Gastroesophageal sphincter (tissue), 4 donors: ENCODE measurements at regions not wholly inside any gene's neighbourhood (a gene's known extent, or its start where the extent isn't known, plus 50 kb on each side); places are given as distances from the start of the nearest gene placed in this dataset.

Source experiments
- ATAC-seq: fragments of 150-250 bp; one replicate; pipeline ENCODE4 v1.9.1; 2016; ENCODE audit warnings: mild to moderate bottlenecking, moderate library complexity
- H3K27ac ChIP-seq, 4 donors: fragments of 200-600 bp; sonication (generic) in 3 of 4; 1 replicate in 3 of 4; 2 replicates in 1 of 4; pipeline ENCODE4 v1.5.1; 2016 to 2019
- H3K27me3 ChIP-seq: fragments of 200-600 bp; sonication (generic); one replicate; pipeline ENCODE4 v1.5.1; 2019
- H3K36me3 ChIP-seq, 2 donors: fragments of 200-600 bp; sonication (generic); one replicate each; pipeline ENCODE4 v1.5.1; 2019; ENCODE audit warnings: control low read depth in 1 of 2
- H3K4me1 ChIP-seq, 3 donors: fragments of 200-600 bp; sonication (generic); 1 replicate in 2 of 3; 2 replicates in 1 of 3; pipeline ENCODE4 v1.5.1; 2016 to 2019; ENCODE audit warnings: control low read depth in 2 of 3
- H3K4me3 ChIP-seq, 2 donors: fragments of 200-600 bp; sonication (generic); one replicate each; pipeline ENCODE4 v1.5.1; 2019; ENCODE audit warnings: mild to moderate bottlenecking in 1 of 2, moderate library complexity in 1 of 2
- H3K9me3 ChIP-seq, 3 donors: fragments of 200-600 bp; sonication (generic); one replicate each; pipeline ENCODE4 v1.5.1; 2017 to 2019; ENCODE audit warnings: control low read depth in 2 of 3
- CTCF ChIP-seq, 4 experiments: fragments of 200-600 bp in 2 of 4; fragments of 450-650 bp in 2 of 4; sonication (generic) in 1 of 4; IDR thresholded peaks; one replicate each; pipeline ENCODE4 v1.5.1; 2017 to 2019; ENCODE audit warnings: antibody characterized with exemption in 4 of 4, mild to moderate bottlenecking in 2 of 4, moderate library complexity in 2 of 4
- EP300 ChIP-seq: sonication (generic); formaldehyde crosslinking; IDR thresholded peaks from one replicate; pipeline ENCODE4 v1.6.1; 2017; ENCODE audit warnings: antibody characterized with exemption, mild to moderate bottlenecking
- POLR2A ChIP-seq, 2 donors: fragments of 450-650 bp; IDR thresholded peaks; one replicate each; pipeline ENCODE4 v1.6.1; 2017; ENCODE audit warnings: antibody characterized with exemption in 2 of 2, mild to moderate bottlenecking in 2 of 2, moderate library complexity in 1 of 2
- POLR2AphosphoS5 ChIP-seq: sonication (generic); formaldehyde crosslinking; IDR thresholded peaks from one replicate; pipeline ENCODE4 v1.6.1; 2017; ENCODE audit warnings: antibody characterized with exemption
- WGBS, 2 donors: methylation state at CpG; one replicate each; pipeline ENCODE4 v1.1.5; 2018; ENCODE audit warnings: low coverage in 1 of 2; 5-methylcytosine and 5-hydroxymethylcytosine counted together

GRCh38 chr5:61991866-61992265 is 314.1 kb upstream of the KIF2A start:
- WGBS, 2 donors, result 47 to 55% methylated on average over 2 of the region's 2 CpGs

GRCh38 chr5:61993295-61993927 is 312.6 kb upstream of the KIF2A start:
- no peak overlapping the region for H3K4me3 ChIP-seq
- H3K4me1 ChIP-seq, result no peaks in the 10 kb centered on the region
- WGBS, 2 donors, result 56 to 63% methylated on average over 6 to 7 of the region's 7 CpGs
- TF ChIP-seq CTCF (IDR thresholded peaks at IDR 0.05), result no peak
- TF ChIP-seq POLR2A (IDR thresholded peaks at IDR 0.05), result no peak
- no peak for TF ChIP-seq POLR2AphosphoS5
- no peak for TF ChIP-seq EP300
- no peaks in the 10 kb centered on the region for H3K9me3 ChIP-seq
- H3K27me3 ChIP-seq, result no peaks in the 10 kb centered on the region
- no peaks in the 10 kb centered on the region for H3K36me3 ChIP-seq
- ATAC-seq, result no peak
- H3K27ac ChIP-seq, result no peak overlapping the region

More at GRCh38 chr5:61991866-61992265, 314.1 kb upstream of the KIF2A start:
- no peak for ATAC-seq
- no peaks in the 10 kb centered on the region for H3K27me3 ChIP-seq
- no peak overlapping the region for H3K27ac ChIP-seq
- H3K9me3 ChIP-seq, result peaks cover 0 to 2% (median 0%) of the 10 kb centered on the region in 3 donors
- H3K4me1 ChIP-seq, result no peaks in the 10 kb centered on the region
- H3K4me3 ChIP-seq, result no peak overlapping the region
- no peaks in the 10 kb centered on the region for H3K36me3 ChIP-seq
- TF ChIP-seq POLR2A (IDR thresholded peaks at IDR 0.05) (no peak), EP300 (no peak), CTCF (IDR thresholded peaks at IDR 0.05) (no peak), POLR2AphosphoS5 (no peak)

- WGBS, 2 donors, result 29 to 45% methylated on average over 1 of the region's 1 CpG
- H3K4me1 ChIP-seq, result no peaks in the 10 kb centered on the region
- no peaks in the 10 kb centered on the region for H3K27me3 ChIP-seq
- H3K4me3 ChIP-seq, result no peak overlapping the region
- no peaks in the 10 kb centered on the region for H3K36me3 ChIP-seq
- H3K27ac ChIP-seq, result no peak overlapping the region
- H3K9me3 ChIP-seq, result no peaks in the 10 kb centered on the region
- TF ChIP-seq CTCF (IDR thresholded peaks at IDR 0.05) (no peak), POLR2AphosphoS5 (no peak), EP300 (no peak), POLR2A (IDR thresholded peaks at IDR 0.05) (no peak)
- ATAC-seq, result no peak
Observed at GRCh38 chr5:61994171-61994570, 311.8 kb upstream of the KIF2A start.

GRCh38 chr5:61995486-61995885 is 310.5 kb upstream of the KIF2A start:
- ATAC-seq, result no peak
- Histone ChIP-seq H3K9me3 (no peaks in the 10 kb centered on the region), H3K4me3 (no peak overlapping the region), H3K36me3 (no peaks in the 10 kb centered on the region), H3K27me3 (no peaks in the 10 kb centered on the region), H3K27ac (no peak overlapping the region), H3K4me1 (no peaks in the 10 kb centered on the region)
- WGBS, 2 donors, result 77 to 88% methylated on average over 2 of the region's 2 CpGs
- TF ChIP-seq POLR2A (IDR thresholded peaks at IDR 0.05) (no peak), POLR2AphosphoS5 (no peak), CTCF (IDR thresholded peaks at IDR 0.05) (no peak), EP300 (no peak)

- no peaks in the 10 kb centered on the region for H3K27me3 ChIP-seq
- H3K4me1 ChIP-seq, result no peaks in the 10 kb centered on the region
- no peak overlapping the region for H3K27ac ChIP-seq
- H3K4me3 ChIP-seq, result no peak overlapping the region
- no peaks in the 10 kb centered on the region for H3K9me3 ChIP-seq
- ATAC-seq, result no peak
- TF ChIP-seq POLR2A (IDR thresholded peaks at IDR 0.05) (no peak), EP300 (no peak), CTCF (IDR thresholded peaks at IDR 0.05) (no peak)
- no peaks in the 10 kb centered on the region for H3K36me3 ChIP-seq
Observed at GRCh38 chr5:61999371-61999770, 306.6 kb upstream of the KIF2A start.
